HCT116 (cell line): ENCODE measurements at regions not wholly inside any gene's neighbourhood (a gene's known extent, or its start where the extent isn't known, plus 50 kb on each side); places are given as distances from the start of the nearest gene placed in this dataset.

Experiments
- ATAC-seq: fragments of 200-7000 bp; cut with Tn5 transposase; 2 replicates; pipeline ENCODE4 v1.9.1; 2020; ENCODE audit warnings: mild to moderate bottlenecking, moderate library complexity
- BruUV-seq: library from RNA; stranded (reverse); fragments of 400-500 nt; replicated peaks from 2 replicates; lab custom pipeline; 2021; lab: Mats Ljungman, UMichigan
- CTCF ChIA-PET: fragments of 300-600 bp; sonication (Branson Sonifier 250); formaldehyde crosslinking; loops from one replicate; lab custom pipeline; 2021; ENCODE audit warnings: antibody characterized with exemption; lab: Charles Lee
- POLR2A ChIA-PET: fragments of 300-600, 350-600 bp; sonication (Branson Sonifier 250); formaldehyde crosslinking; loops from one replicate; lab custom pipeline; 2021; ENCODE audit warnings: antibody characterized with exemption; lab: Charles Lee
- RAD21 ChIA-PET, 2 experiments: fragments of 300-600 bp; sonication (Branson Sonifier 250); formaldehyde crosslinking; loops; one replicate each; lab custom pipeline; 2023; ENCODE audit warnings: low total read pairs in 2 of 2; ENCODE audit not compliant: uncharacterized antibody in 2 of 2, unreplicated experiment in 2 of 2, low non-redundant PET in 1 of 2; lab: Charles Lee
- DNase-seq: peaks from one replicate; pipeline ENCODE4 v3.0.0-alpha.2; 2010; ENCODE audit warnings: low read depth, low spot score
- H2AFZ ChIP-seq: fragments of 200-600 bp; shearing (Covaris generic), sonication (generic); 2 replicates; pipeline ENCODE4 v1.6.1; 2017; ENCODE audit warnings: low read depth, mixed run types, mixed read lengths, antibody characterized with exemption, low read length; ENCODE audit not compliant: poor library complexity, severe bottlenecking
- H3K27ac ChIP-seq: 2 replicates; pipeline ENCODE4 v1.5.1; 2012; ENCODE audit warnings: low read depth, low read length
- H3K27me3 ChIP-seq: fragments of 200-600 bp; sonication (generic); 2 replicates; pipeline ENCODE4 v1.6.1; 2016; ENCODE audit warnings: mixed run types, low read length, mixed read lengths; ENCODE audit not compliant: insufficient read depth
- H3K36me3 ChIP-seq, 2 experiments: fragments of 200-500 bp in 1 of 2; fragments of 200-600 bp in 1 of 2; sonication (Bioruptor generic) in 1 of 2; sonication (generic) in 1 of 2; 2 replicates each; pipeline versions ENCODE4 v1.5.1 to v1.6.1; 2014 to 2016; ENCODE audit warnings: low read length in 2 of 2, inconsistent platforms in 1 of 2, mixed read lengths in 1 of 2, mixed run types in 1 of 2; ENCODE audit not compliant: insufficient read depth in 2 of 2, control insufficient read depth in 1 of 2
- H3K4me1 ChIP-seq, 2 experiments: fragments of 200-600 bp in 1 of 2; sonication (generic) in 1 of 2; 2 replicates each; pipeline versions ENCODE4 v1.5.1 to v1.6.1; 2012 to 2017; ENCODE audit warnings: low read length in 2 of 2, inconsistent platforms in 1 of 2, mild to moderate bottlenecking in 1 of 2, mixed read lengths in 1 of 2, mixed run types in 1 of 2, moderate library complexity in 1 of 2; ENCODE audit not compliant: insufficient read depth in 2 of 2, control insufficient read depth in 1 of 2
- H3K4me2 ChIP-seq: fragments of 200-600 bp; sonication (generic); 2 replicates; pipeline ENCODE4 v1.6.1; 2017; ENCODE audit warnings: mixed run types, low read length, mixed read lengths
- H3K4me3 ChIP-seq, 2 experiments: fragments of 200-600 bp in 1 of 2; sonication (generic) in 1 of 2; replicated peaks in 1 of 2; 2 replicates each; pipeline ENCODE4 v1.5.1; 2011 to 2016; ENCODE audit warnings: low read length in 2 of 2, control low read depth in 1 of 2, low read depth in 1 of 2, mild to moderate bottlenecking in 1 of 2, mixed read lengths in 1 of 2, mixed run types in 1 of 2
- H3K79me2 ChIP-seq: fragments of 200-600 bp; sonication (generic); 2 replicates; pipeline ENCODE4 v1.6.1; 2017; ENCODE audit warnings: mild to moderate bottlenecking, mixed run types, low read length, moderate library complexity, mixed read lengths; ENCODE audit not compliant: insufficient read depth
- H3K9ac ChIP-seq: fragments of 200-600 bp; sonication (generic); 2 replicates; pipeline ENCODE4 v1.6.1; 2016; ENCODE audit warnings: low read length, mixed read lengths
- H3K9me2 ChIP-seq: fragments of 200-600 bp; sonication (generic), shearing (Covaris generic); 2 replicates; pipeline ENCODE4 v1.6.1; 2017; ENCODE audit warnings: mixed run types, mild to moderate bottlenecking, moderate library complexity; ENCODE audit not compliant: insufficient read depth
- H3K9me3 ChIP-seq, 2 experiments: fragments of 200-500 bp in 1 of 2; fragments of 200-600 bp in 1 of 2; sonication (Bioruptor generic) in 1 of 2; sonication (generic) in 1 of 2; 2 replicates each; pipeline ENCODE4 v1.6.1; 2014 to 2017; ENCODE audit warnings: low read length in 2 of 2, mixed read lengths in 2 of 2, inconsistent platforms in 1 of 2, low read depth in 1 of 2, mild to moderate bottlenecking in 1 of 2, mixed run types in 1 of 2, moderate library complexity in 1 of 2; ENCODE audit not compliant: control insufficient read depth in 1 of 2, insufficient read depth in 1 of 2
- H4K20me1 ChIP-seq: fragments of 200-600 bp; sonication (generic), shearing (Covaris generic); 2 replicates; pipeline ENCODE4 v1.6.1; 2017; ENCODE audit warnings: mixed run types, mild to moderate bottlenecking, moderate library complexity; ENCODE audit not compliant: insufficient read depth
- CBX3 ChIP-seq: IDR thresholded peaks from 2 replicates; pipeline ENCODE4 v1.6.1; 2012; ENCODE audit warnings: low read depth
- EGR1 ChIP-seq: IDR thresholded peaks from 2 replicates; pipeline ENCODE4 v1.6.1; 2012; ENCODE audit warnings: low read depth
- ELF1 ChIP-seq: IDR thresholded peaks from 2 replicates; pipeline ENCODE4 v1.6.1; 2012; ENCODE audit warnings: low read depth, borderline replicate concordance
- EZH2phosphoT487 ChIP-seq: fragments of 200-600 bp; IDR thresholded peaks from 2 replicates; pipeline ENCODE4 v1.6.1; 2018; ENCODE audit warnings: antibody characterized with exemption, borderline replicate concordance
- FOSL1 ChIP-seq: IDR thresholded peaks from 2 replicates; pipeline ENCODE4 v1.6.1; 2012; ENCODE audit warnings: low read depth
- POLR2A ChIP-seq: IDR thresholded peaks from 2 replicates; pipeline ENCODE4 v1.7.0; 2011; ENCODE audit warnings: borderline replicate concordance; ENCODE audit not compliant: insufficient read depth, insufficient read length; ENCODE audit errors: extremely low read depth
- POLR2AphosphoS5 ChIP-seq: IDR thresholded peaks from 2 replicates; pipeline ENCODE4 v1.6.1; 2011; ENCODE audit warnings: mild to moderate bottlenecking, low read depth, low read length, moderate library complexity
- SP1 ChIP-seq: IDR thresholded peaks from 2 replicates; pipeline ENCODE4 v1.6.1; 2012; ENCODE audit warnings: low read depth
- SRF ChIP-seq: IDR thresholded peaks from 2 replicates; pipeline ENCODE4 v1.6.1; 2012; ENCODE audit warnings: low read depth
- YY1 ChIP-seq: IDR thresholded peaks from 2 replicates; pipeline ENCODE4 v1.6.1; 2011; ENCODE audit warnings: low read length, low read depth, moderate library complexity, mild to moderate bottlenecking; ENCODE audit not compliant: insufficient replicate concordance; ENCODE audit errors: extremely low read depth
- ZFX ChIP-seq: fragments of 450-650 bp; IDR thresholded peaks from 2 replicates; pipeline ENCODE4 v1.6.1; 2017
- ZNF274 ChIP-seq: fragments of 200-500 bp; sonication (Bioruptor generic); IDR thresholded peaks from 2 replicates; pipeline ENCODE4 v1.6.1; 2014; ENCODE audit warnings: mild to moderate bottlenecking, low read depth, low read length, inconsistent platforms
- intact Hi-C: fragments of 100-400 bp; cut with micrococcal nuclease; formaldehyde crosslinking; loops from 2 replicates; pipeline ENCODE4 v1.10.0; 2022
- TF ChIP-seq, protein P1 (sequence below): IDR thresholded peaks from 2 replicates; pipeline ENCODE4 v1.6.1; 2011; ENCODE audit warnings: mild to moderate bottlenecking, low read length, moderate library complexity; ENCODE audit not compliant: insufficient replicate concordance; ENCODE audit errors: extremely low read depth
- TF ChIP-seq, protein P2 (sequence below): IDR thresholded peaks from 2 replicates; pipeline ENCODE4 v1.6.1; 2012
- TF ChIP-seq, protein P3 (sequence below), 3 experiments: fragments of 200-600 bp in 1 of 3; sonication (generic) in 1 of 3; IDR thresholded peaks in 2 of 3; conservative IDR thresholded peaks in 1 of 3; 2 replicates each; pipeline ENCODE4 v1.5.1; 2012 to 2017; ENCODE audit warnings: low read depth in 2 of 3, low read length in 2 of 3, antibody characterized with exemption in 1 of 3, borderline replicate concordance in 1 of 3, control low read depth in 1 of 3, mild to moderate bottlenecking in 1 of 3, mixed read lengths in 1 of 3, mixed run types in 1 of 3, moderate library complexity in 1 of 3; ENCODE audit not compliant: insufficient read depth in 1 of 3

DNA sequence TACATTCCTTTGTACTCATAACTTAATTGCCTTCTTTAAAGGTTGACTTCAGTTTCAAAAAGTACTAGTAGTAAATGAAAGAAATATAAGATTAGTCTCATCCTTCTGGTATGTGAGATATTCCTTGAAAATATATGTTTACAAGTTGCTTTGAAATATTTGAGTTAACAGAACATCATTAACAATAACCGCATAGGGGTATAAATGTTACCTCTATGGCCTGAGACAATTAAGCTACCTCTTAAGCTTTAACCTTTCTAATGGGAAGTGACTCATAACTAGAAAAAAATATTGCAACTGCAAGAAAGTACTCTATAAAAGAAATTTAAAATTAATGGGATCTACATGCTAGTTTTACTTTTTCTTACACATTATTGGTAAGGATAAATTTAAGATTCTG lies 399.0 kb downstream of the CDH10 start:
- Histone ChIP-seq H3K4me2 (no peak overlapping the region), H3K4me3 (no peak overlapping the region), H3K27me3 (no peaks in the 10 kb centered on the region), H3K9me3 (peaks cover 0 to 6% of the 10 kb centered on the region in 2 experiments; a peak in 3 of 4 replicates), H3K9ac (no peak overlapping the region), H2AFZ (no peak overlapping the region), H3K79me2 (no peaks in the 10 kb centered on the region)
- no TSS peak for BruUV-seq
- CTCF ChIA-PET, result no interaction called here
- intact Hi-C loops, result no loop called here
- no peak for ATAC-seq
- TF ChIP-seq EGR1, result no peak
- TF ChIP-seq POLR2AphosphoS5, result no peak
- TF ChIP-seq YY1, result no peak
- no peak for TF ChIP-seq POLR2A
- TF ChIP-seq SP1, result no peak
- TF ChIP-seq, protein P1, sequence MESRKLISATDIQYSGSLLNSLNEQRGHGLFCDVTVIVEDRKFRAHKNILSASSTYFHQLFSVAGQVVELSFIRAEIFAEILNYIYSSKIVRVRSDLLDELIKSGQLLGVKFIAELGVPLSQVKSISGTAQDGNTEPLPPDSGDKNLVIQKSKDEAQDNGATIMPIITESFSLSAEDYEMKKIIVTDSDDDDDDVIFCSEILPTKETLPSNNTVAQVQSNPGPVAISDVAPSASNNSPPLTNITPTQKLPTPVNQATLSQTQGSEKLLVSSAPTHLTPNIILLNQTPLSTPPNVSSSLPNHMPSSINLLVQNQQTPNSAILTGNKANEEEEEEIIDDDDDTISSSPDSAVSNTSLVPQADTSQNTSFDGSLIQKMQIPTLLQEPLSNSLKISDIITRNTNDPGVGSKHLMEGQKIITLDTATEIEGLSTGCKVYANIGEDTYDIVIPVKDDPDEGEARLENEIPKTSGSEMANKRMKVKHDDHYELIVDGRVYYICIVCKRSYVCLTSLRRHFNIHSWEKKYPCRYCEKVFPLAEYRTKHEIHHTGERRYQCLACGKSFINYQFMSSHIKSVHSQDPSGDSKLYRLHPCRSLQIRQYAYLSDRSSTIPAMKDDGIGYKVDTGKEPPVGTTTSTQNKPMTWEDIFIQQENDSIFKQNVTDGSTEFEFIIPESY, result no peak
- TF ChIP-seq, protein P2, sequence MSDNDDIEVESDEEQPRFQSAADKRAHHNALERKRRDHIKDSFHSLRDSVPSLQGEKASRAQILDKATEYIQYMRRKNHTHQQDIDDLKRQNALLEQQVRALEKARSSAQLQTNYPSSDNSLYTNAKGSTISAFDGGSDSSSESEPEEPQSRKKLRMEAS, result no peak
- TF ChIP-seq CBX3, result no peak
- TF ChIP-seq, all 23 proteins: peak for 0
- H3K9me2 ChIP-seq, result no peaks in the 10 kb centered on the region
- no peaks in the 10 kb centered on the region for H3K4me1 ChIP-seq
- DNase-seq, result no peak
- no peak overlapping the region for H3K27ac ChIP-seq
- POLR2A ChIA-PET, result no interaction called here
- RAD21 ChIA-PET, result no interaction called here
- H3K36me3 ChIP-seq, result no peaks in the 10 kb centered on the region
- H4K20me1 ChIP-seq, result no peaks in the 10 kb centered on the region

DNA sequence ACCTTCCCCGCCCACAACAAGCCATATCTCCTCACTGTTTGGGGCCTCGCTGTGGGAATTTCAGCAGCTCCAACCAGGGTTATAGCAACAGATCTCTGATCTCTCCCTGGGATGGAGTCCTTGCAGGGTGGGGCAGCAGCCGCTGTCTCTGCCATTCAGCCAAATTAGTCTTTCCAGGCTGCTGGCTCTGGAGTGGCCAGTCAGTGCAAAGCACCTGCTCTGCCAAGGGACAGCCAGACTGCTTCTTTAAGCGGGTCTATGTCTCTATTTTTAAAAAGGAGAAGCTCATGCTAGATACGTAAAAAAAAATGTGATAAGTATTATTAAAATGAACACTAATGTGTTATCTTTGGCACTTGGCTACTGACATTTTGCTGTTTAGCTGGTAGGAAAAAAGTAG lies 380.2 kb downstream of the CDH10 start:
- H3K9me2 ChIP-seq, result no peaks in the 10 kb centered on the region
- no peak for DNase-seq
- intact Hi-C loops, result no loop called here
- no peaks in the 10 kb centered on the region for H3K36me3 ChIP-seq
- no peaks in the 10 kb centered on the region for H3K79me2 ChIP-seq
- H3K9ac ChIP-seq, result no peak overlapping the region
- no TSS peak for BruUV-seq
- no peaks in the 10 kb centered on the region; the same call in 1 of the 2 replicates for H4K20me1 ChIP-seq
- ChIA-PET RAD21 (no interaction called here), POLR2A (no interaction called here), CTCF (no interaction called here)
- H2AFZ ChIP-seq, result no peak overlapping the region
- peaks cover 7 to 10% of the 10 kb centered on the region in 2 experiments; a peak in 2 of 4 replicates for H3K9me3 ChIP-seq
- H3K4me3 ChIP-seq, result no peak overlapping the region
- H3K27me3 ChIP-seq, result no peaks in the 10 kb centered on the region
- H3K27ac ChIP-seq, result no peak overlapping the region
- H3K4me1 ChIP-seq, result no peaks in the 10 kb centered on the region
- no peak overlapping the region for H3K4me2 ChIP-seq
- no peak for ATAC-seq
- TF ChIP-seq, protein P3, sequence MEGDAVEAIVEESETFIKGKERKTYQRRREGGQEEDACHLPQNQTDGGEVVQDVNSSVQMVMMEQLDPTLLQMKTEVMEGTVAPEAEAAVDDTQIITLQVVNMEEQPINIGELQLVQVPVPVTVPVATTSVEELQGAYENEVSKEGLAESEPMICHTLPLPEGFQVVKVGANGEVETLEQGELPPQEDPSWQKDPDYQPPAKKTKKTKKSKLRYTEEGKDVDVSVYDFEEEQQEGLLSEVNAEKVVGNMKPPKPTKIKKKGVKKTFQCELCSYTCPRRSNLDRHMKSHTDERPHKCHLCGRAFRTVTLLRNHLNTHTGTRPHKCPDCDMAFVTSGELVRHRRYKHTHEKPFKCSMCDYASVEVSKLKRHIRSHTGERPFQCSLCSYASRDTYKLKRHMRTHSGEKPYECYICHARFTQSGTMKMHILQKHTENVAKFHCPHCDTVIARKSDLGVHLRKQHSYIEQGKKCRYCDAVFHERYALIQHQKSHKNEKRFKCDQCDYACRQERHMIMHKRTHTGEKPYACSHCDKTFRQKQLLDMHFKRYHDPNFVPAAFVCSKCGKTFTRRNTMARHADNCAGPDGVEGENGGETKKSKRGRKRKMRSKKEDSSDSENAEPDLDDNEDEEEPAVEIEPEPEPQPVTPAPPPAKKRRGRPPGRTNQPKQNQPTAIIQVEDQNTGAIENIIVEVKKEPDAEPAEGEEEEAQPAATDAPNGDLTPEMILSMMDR (IDR thresholded peaks at IDR 0.05 in 2 of 3, conservative IDR thresholded peaks at IDR 0.05 in 1 of 3; ENCODE audit: borderline replicate concordance in 1 of 3, insufficient read depth in 1 of 3, low read depth in 2 of 3, low read length in 2 of 3), result no peak
- TF ChIP-seq, protein P1, result no peak
- TF ChIP-seq SRF, result no peak
- TF ChIP-seq, protein P2, result no peak
- no peak for TF ChIP-seq YY1
- TF ChIP-seq ZNF274, result no peak
- no peak for TF ChIP-seq FOSL1
- no peak for TF ChIP-seq ZFX
- no peak for TF ChIP-seq EZH2phosphoT487
- TF ChIP-seq ELF1, result no peak
